Heart left ventricle (tissue), 13 donors: ENCODE measurements at regions not wholly inside any gene's neighbourhood (a gene's known extent, or its start where the extent isn't known, plus 50 kb on each side); places are given as distances from the start of the nearest gene placed in this dataset.

Source experiments
- POLR2A ChIP-seq, 2 donors: fragments of 450-650 bp; IDR thresholded peaks; one replicate each; pipeline ENCODE4 v1.6.1; 2017; ENCODE audit warnings: antibody characterized with exemption in 2 of 2, mild to moderate bottlenecking in 2 of 2, moderate library complexity in 2 of 2
- TF ChIP-seq, protein P1 (sequence below), 12 donors: fragments of 200-600 bp; sonication (generic) in 4 of 12; IDR thresholded peaks; one replicate each; pipeline versions ENCODE4 v1.5.0 to v1.8.0; 2018 to 2022; ENCODE audit warnings: antibody characterized with exemption in 12 of 12, mild to moderate bottlenecking in 5 of 12
- donor health status: ischemic (EF 13 %, LVEDD 7.1; RV severe dilation, severe dysfunction).
- donor health status: DM: no; HTN: yes; CAD: no.
- donor health status: DM: no; HTN: no; CAD: no.
- donor health status: ischemic (EF 25% LVEDD 6.9; RV normal size, moderate dysfunction).
- donor health status: ischemic (EF 25% LVEDD 5.7; RV mildly dilated, moderate dysfunction).
- donor health status: ischemic (EF 35%, LVEDD 5.7; RV mildly dilated, moderate dysfunction).
- donor health status: nonischemic (EF 11% LVEDD 7.7; RV severe dilation, severe dysfunction).
- donor health status: DM: yes; HTN: yes; CAD: no.
- donor health status: PGD.
- donor health status: ischemic (EF 29% LVEDD 5.4; RV normal size, mild dysfunction).
- donor health status: nonischemic (EF 23%, LVEDD 6.1; RV moderate dilation, normal function).

DNA sequence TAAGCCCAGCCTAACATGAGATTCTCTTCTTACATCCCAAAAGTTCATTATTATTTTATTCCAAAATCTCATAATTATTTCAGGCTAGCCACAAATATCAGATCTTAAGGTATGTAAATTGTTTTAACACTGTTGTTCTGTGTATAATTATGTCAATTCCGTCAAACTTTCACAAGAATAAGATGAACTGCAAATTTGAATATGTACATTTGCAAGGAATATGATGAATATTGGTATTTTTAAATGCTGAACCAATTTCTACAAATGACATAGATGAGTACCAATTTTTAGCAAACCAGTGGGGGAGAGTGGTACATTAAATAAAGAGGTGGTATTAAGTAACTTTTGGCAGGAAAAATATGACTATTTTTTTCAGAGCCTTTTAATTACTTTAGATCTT, 282.3 kb upstream of the MAD2L1 start:
- no peak for TF ChIP-seq POLR2A (IDR thresholded peaks at IDR 0.05)
- TF ChIP-seq, protein P1, sequence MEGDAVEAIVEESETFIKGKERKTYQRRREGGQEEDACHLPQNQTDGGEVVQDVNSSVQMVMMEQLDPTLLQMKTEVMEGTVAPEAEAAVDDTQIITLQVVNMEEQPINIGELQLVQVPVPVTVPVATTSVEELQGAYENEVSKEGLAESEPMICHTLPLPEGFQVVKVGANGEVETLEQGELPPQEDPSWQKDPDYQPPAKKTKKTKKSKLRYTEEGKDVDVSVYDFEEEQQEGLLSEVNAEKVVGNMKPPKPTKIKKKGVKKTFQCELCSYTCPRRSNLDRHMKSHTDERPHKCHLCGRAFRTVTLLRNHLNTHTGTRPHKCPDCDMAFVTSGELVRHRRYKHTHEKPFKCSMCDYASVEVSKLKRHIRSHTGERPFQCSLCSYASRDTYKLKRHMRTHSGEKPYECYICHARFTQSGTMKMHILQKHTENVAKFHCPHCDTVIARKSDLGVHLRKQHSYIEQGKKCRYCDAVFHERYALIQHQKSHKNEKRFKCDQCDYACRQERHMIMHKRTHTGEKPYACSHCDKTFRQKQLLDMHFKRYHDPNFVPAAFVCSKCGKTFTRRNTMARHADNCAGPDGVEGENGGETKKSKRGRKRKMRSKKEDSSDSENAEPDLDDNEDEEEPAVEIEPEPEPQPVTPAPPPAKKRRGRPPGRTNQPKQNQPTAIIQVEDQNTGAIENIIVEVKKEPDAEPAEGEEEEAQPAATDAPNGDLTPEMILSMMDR (IDR thresholded peaks at IDR 0.05) = no peak
